SJCRH30 (cell line): ENCODE measurements at regions not wholly inside any gene's neighbourhood (a gene's known extent, or its start where the extent isn't known, plus 50 kb on each side); places are given as distances from the start of the nearest gene placed in this dataset.

ENCODE experiments used
- DNase-seq, 2 experiments: peaks; one replicate each; pipeline ENCODE4 v3.0.0-alpha.2; 2015 to 2020
- H3K27ac ChIP-seq: fragments of 250-450 bp; sonication (Bioruptor Pico); 2 replicates; pipeline ENCODE4 v1.5.1; 2020; ENCODE audit warnings: mild to moderate bottlenecking, moderate library complexity
- H3K27me3 ChIP-seq: fragments of 250-450 bp; sonication (Bioruptor Pico); 2 replicates; pipeline ENCODE4 v1.5.1; 2020; ENCODE audit warnings: mild to moderate bottlenecking, moderate library complexity
- H3K36me3 ChIP-seq: fragments of 250-450 bp; sonication (Bioruptor Pico); 2 replicates; pipeline ENCODE4 v1.5.1; 2020; ENCODE audit warnings: mild to moderate bottlenecking, moderate library complexity
- H3K4me1 ChIP-seq: fragments of 250-450 bp; sonication (Bioruptor Pico); 2 replicates; pipeline ENCODE4 v1.5.1; 2020; ENCODE audit warnings: mild to moderate bottlenecking, moderate library complexity
- H3K4me3 ChIP-seq: fragments of 250-450 bp; sonication (Bioruptor Pico); 2 replicates; pipeline ENCODE4 v1.5.1; 2020; ENCODE audit warnings: mild to moderate bottlenecking, moderate library complexity
- H3K9me3 ChIP-seq: fragments of 250-450 bp; sonication (Bioruptor Pico); replicated peaks from 2 replicates; pipeline ENCODE4 v1.5.1; 2020; ENCODE audit warnings: mild to moderate bottlenecking, moderate library complexity

- no peaks in the 10 kb centered on the region for H3K27me3 ChIP-seq
- no peak overlapping the region for H3K27ac ChIP-seq
- no peak for DNase-seq
- H3K4me3 ChIP-seq: no peak overlapping the region
- no peaks in the 10 kb centered on the region for H3K36me3 ChIP-seq
- H3K9me3 ChIP-seq: no peaks in the 10 kb centered on the region
- no peaks in the 10 kb centered on the region for H3K4me1 ChIP-seq
Observed at GRCh38 chr15:87211547-87211946, 1045.0 kb downstream of the NTRK3 start.

- no peak overlapping the region for H3K4me3 ChIP-seq
- H3K27me3 ChIP-seq: no peaks in the 10 kb centered on the region
- no peaks in the 10 kb centered on the region for H3K36me3 ChIP-seq
- no peak overlapping the region for H3K27ac ChIP-seq
- no peaks in the 10 kb centered on the region for H3K9me3 ChIP-seq
- no peaks in the 10 kb centered on the region for H3K4me1 ChIP-seq
- no peak for DNase-seq
Observed at GRCh38 chr15:87209891-87210689, 1046.4 kb downstream of the NTRK3 start.

- Histone ChIP-seq H3K36me3 (no peaks in the 10 kb centered on the region), H3K27ac (no peak overlapping the region), H3K27me3 (no peaks in the 10 kb centered on the region), H3K9me3 (no peaks in the 10 kb centered on the region), H3K4me3 (no peak overlapping the region), H3K4me1 (no peaks in the 10 kb centered on the region)
- DNase-seq: no peak
Observed at GRCh38 chr15:87207990-87208580, 1048.5 kb downstream of the NTRK3 start.

GRCh38 chr15:87207251-87207650, 1049.3 kb downstream of the NTRK3 start:
- H3K27ac ChIP-seq: no peak overlapping the region
- DNase-seq: no peak
- H3K9me3 ChIP-seq: no peaks in the 10 kb centered on the region
- no peaks in the 10 kb centered on the region; the same call in 1 of the 2 replicates for H3K27me3 ChIP-seq
- no peaks in the 10 kb centered on the region for H3K4me1 ChIP-seq
- no peak overlapping the region for H3K4me3 ChIP-seq
- H3K36me3 ChIP-seq: no peaks in the 10 kb centered on the region

- no peak overlapping the region for H3K27ac ChIP-seq
- no peaks in the 10 kb centered on the region for H3K36me3 ChIP-seq
- H3K4me3 ChIP-seq: no peak overlapping the region
- H3K9me3 ChIP-seq: no peaks in the 10 kb centered on the region
- no peaks in the 10 kb centered on the region for H3K4me1 ChIP-seq
- no peaks in the 10 kb centered on the region; the same call in 1 of the 2 replicates for H3K27me3 ChIP-seq
- no peak for DNase-seq
Observed at GRCh38 chr15:87201986-87202385, 1054.6 kb downstream of the NTRK3 start.

- DNase-seq: no peak
- Histone ChIP-seq H3K27me3 (no peaks in the 10 kb centered on the region; the same call in 1 of the 2 replicates), H3K4me1 (no peaks in the 10 kb centered on the region), H3K36me3 (no peaks in the 10 kb centered on the region), H3K4me3 (no peak overlapping the region), H3K27ac (no peak overlapping the region), H3K9me3 (no peaks in the 10 kb centered on the region)
Observed at GRCh38 chr15:87200149-87200548, 1056.4 kb downstream of the NTRK3 start.

GRCh38 chr15:87197981-87198380, 1058.6 kb downstream of the NTRK3 start:
- no peaks in the 10 kb centered on the region; the same call in 1 of the 2 replicates for H3K27me3 ChIP-seq
- H3K4me1 ChIP-seq: no peaks in the 10 kb centered on the region
- no peaks in the 10 kb centered on the region for H3K9me3 ChIP-seq
- no peak for DNase-seq
- no peaks in the 10 kb centered on the region for H3K36me3 ChIP-seq
- H3K27ac ChIP-seq: no peak overlapping the region
- no peak overlapping the region for H3K4me3 ChIP-seq

- Histone ChIP-seq H3K9me3 (no peaks in the 10 kb centered on the region), H3K36me3 (no peaks in the 10 kb centered on the region), H3K27me3 (no peaks in the 10 kb centered on the region), H3K4me1 (no peaks in the 10 kb centered on the region), H3K4me3 (no peak overlapping the region), H3K27ac (no peak overlapping the region)
- DNase-seq: no peak
Observed at GRCh38 chr15:87196498-87196897, 1060.0 kb downstream of the NTRK3 start.

- no peaks in the 10 kb centered on the region for H3K27me3 ChIP-seq
- H3K27ac ChIP-seq: no peak overlapping the region
Observed at GRCh38 chr15:87193481-87193880, 1063.1 kb downstream of the NTRK3 start.

GRCh38 chr15:87167706-87168105, 1088.0 kb downstream of the AGBL1 start:
- Histone ChIP-seq H3K27me3 (no peaks in the 10 kb centered on the region), H3K9me3 (no peaks in the 10 kb centered on the region), H3K4me3 (no peak overlapping the region), H3K27ac (no peak overlapping the region), H3K4me1 (no peaks in the 10 kb centered on the region), H3K36me3 (no peaks in the 10 kb centered on the region)
- DNase-seq: no peak

More at GRCh38 chr15:87193481-87193880, 1063.1 kb downstream of the NTRK3 start:
- Histone ChIP-seq H3K36me3 (no peaks in the 10 kb centered on the region), H3K4me3 (no peak overlapping the region), H3K9me3 (no peaks in the 10 kb centered on the region), H3K4me1 (no peaks in the 10 kb centered on the region)
- no peak for DNase-seq

GRCh38 chr15:87167055-87167454, 1087.4 kb downstream of the AGBL1 start:
- H3K36me3 ChIP-seq: no peaks in the 10 kb centered on the region
- no peaks in the 10 kb centered on the region for H3K9me3 ChIP-seq
- no peak overlapping the region for H3K27ac ChIP-seq
- no peak overlapping the region for H3K4me3 ChIP-seq
- DNase-seq: no peak
- H3K4me1 ChIP-seq: no peaks in the 10 kb centered on the region
- no peaks in the 10 kb centered on the region for H3K27me3 ChIP-seq

GRCh38 chr15:87155771-87156170, 1076.1 kb downstream of the AGBL1 start:
- no peak for DNase-seq
- Histone ChIP-seq H3K4me3 (no peak overlapping the region), H3K4me1 (no peaks in the 10 kb centered on the region), H3K9me3 (no peaks in the 10 kb centered on the region), H3K27me3 (no peaks in the 10 kb centered on the region), H3K27ac (no peak overlapping the region), H3K36me3 (no peaks in the 10 kb centered on the region)

GRCh38 chr15:87154761-87155160, 1075.1 kb downstream of the AGBL1 start:
- H3K27ac ChIP-seq: no peak overlapping the region
- H3K27me3 ChIP-seq: no peaks in the 10 kb centered on the region
- H3K4me1 ChIP-seq: no peaks in the 10 kb centered on the region
- no peaks in the 10 kb centered on the region for H3K9me3 ChIP-seq
- no peaks in the 10 kb centered on the region for H3K36me3 ChIP-seq
- H3K4me3 ChIP-seq: no peak overlapping the region
- no peak for DNase-seq

- H3K9me3 ChIP-seq: no peaks in the 10 kb centered on the region
- no peaks in the 10 kb centered on the region for H3K27me3 ChIP-seq
- H3K4me1 ChIP-seq: no peaks in the 10 kb centered on the region
- H3K36me3 ChIP-seq: no peaks in the 10 kb centered on the region
- no peak overlapping the region for H3K27ac ChIP-seq
- H3K4me3 ChIP-seq: no peak overlapping the region
- no peak for DNase-seq
Observed at GRCh38 chr15:87151202-87151748, 1071.6 kb downstream of the AGBL1 start.

GRCh38 chr15:87145696-87146095, 1066.0 kb downstream of the AGBL1 start:
- H3K27me3 ChIP-seq: no peaks in the 10 kb centered on the region
- H3K9me3 ChIP-seq: no peaks in the 10 kb centered on the region
- DNase-seq: no peak
- H3K36me3 ChIP-seq: no peaks in the 10 kb centered on the region
- no peaks in the 10 kb centered on the region for H3K4me1 ChIP-seq
- H3K4me3 ChIP-seq: no peak overlapping the region
- H3K27ac ChIP-seq: no peak overlapping the region
